MM.1S (cell line): ENCODE measurements at regions not wholly inside any gene's neighbourhood (a gene's known extent, or its start where the extent isn't known, plus 50 kb on each side); places are given as distances from the start of the nearest gene placed in this dataset.

Experiments
- DNase-seq: peaks from one replicate; pipeline ENCODE4 v3.0.0-alpha.2; 2015
- H2AFZ ChIP-seq: fragments of 300-600 bp; sonication (generic); 2 replicates; pipeline ENCODE4 v1.6.0; 2016; ENCODE audit warnings: antibody characterized with exemption, low read length
- H3F3A ChIP-seq: fragments of 300-600 bp; sonication (generic); 2 replicates; pipeline ENCODE4 v1.6.1; 2016; ENCODE audit warnings: mild to moderate bottlenecking, antibody characterized with exemption, low read length, moderate library complexity, mixed read lengths; ENCODE audit not compliant: insufficient read depth
- H3K27ac ChIP-seq: fragments of 300-600 bp; sonication (generic); 2 replicates; pipeline ENCODE4 v1.5.1; 2016; ENCODE audit warnings: mild to moderate bottlenecking, low read length
- H3K27me3 ChIP-seq: fragments of 300-600 bp; sonication (generic); replicated peaks from 2 replicates; pipeline ENCODE4 v1.6.0; 2016; ENCODE audit warnings: low read length; ENCODE audit not compliant: insufficient read depth
- H3K36me3 ChIP-seq: fragments of 300-600 bp; sonication (generic); replicated peaks from 2 replicates; pipeline ENCODE4 v1.6.1; 2016; ENCODE audit warnings: mild to moderate bottlenecking, low read length, mixed read lengths; ENCODE audit not compliant: insufficient read depth
- H3K4me1 ChIP-seq: fragments of 300-600 bp; sonication (generic); 2 replicates; pipeline ENCODE4 v1.6.1; 2016; ENCODE audit warnings: low read length, mixed read lengths
- H3K4me2 ChIP-seq: fragments of 300-600 bp; sonication (generic); 2 replicates; pipeline ENCODE4 v1.6.0; 2016; ENCODE audit warnings: low read depth, low read length
- H3K4me3 ChIP-seq: fragments of 300-600 bp; sonication (generic); 2 replicates; pipeline ENCODE4 v1.5.1; 2016; ENCODE audit warnings: low read length, mixed read lengths
- H3K79me2 ChIP-seq: fragments of 300-600 bp; sonication (generic); 2 replicates; pipeline ENCODE4 v1.6.1; 2016; ENCODE audit warnings: mixed run types, low read length, mixed read lengths
- H3K9ac ChIP-seq: fragments of 300-600 bp; sonication (generic); 2 replicates; pipeline ENCODE4 v1.6.1; 2016; ENCODE audit warnings: low read length, mixed read lengths
- H3K9me2 ChIP-seq: fragments of 300-600 bp; sonication (generic); replicated peaks from 2 replicates; pipeline ENCODE4 v1.6.1; 2016; ENCODE audit warnings: mild to moderate bottlenecking, low read length, mixed read lengths; ENCODE audit not compliant: insufficient read depth
- H3K9me3 ChIP-seq: fragments of 300-600 bp; sonication (generic); replicated peaks from 2 replicates; pipeline ENCODE4 v1.6.1; 2016; ENCODE audit warnings: mild to moderate bottlenecking, low read length, mixed read lengths; ENCODE audit not compliant: insufficient read depth
- H4K20me1 ChIP-seq: fragments of 300-600 bp; sonication (generic); 2 replicates; pipeline ENCODE4 v1.6.1; 2016; ENCODE audit warnings: mild to moderate bottlenecking, low read length, moderate library complexity, mixed read lengths; ENCODE audit not compliant: insufficient read depth
- EZH2 ChIP-seq: fragments of 300-600 bp; sonication (generic); optimal IDR thresholded peaks from 2 replicates; pipeline ENCODE3; 2017; ENCODE audit warnings: low read depth, mild to moderate bottlenecking, antibody characterized with exemption, low read length, mixed read lengths
- EZH2phosphoT487 ChIP-seq: fragments of 300-600 bp; sonication (generic); IDR thresholded peaks from 2 replicates; pipeline ENCODE4 v1.6.1; 2018; ENCODE audit warnings: antibody characterized with exemption, low read length
- TF ChIP-seq, protein P1 (sequence below): fragments of 300-600 bp; sonication (generic); IDR thresholded peaks from 2 replicates; pipeline ENCODE4 v1.5.1; 2016; ENCODE audit warnings: antibody characterized with exemption, low read length, mixed read lengths

GRCh38 chr4:24044610-24045589 lies 155.1 kb upstream of the PPARGC1A start:
- Histone ChIP-seq H3K36me3 (no peaks in the 10 kb centered on the region), H3K9me3 (no peaks in the 10 kb centered on the region), H3K27ac (no peak overlapping the region), H3K4me2 (no peak overlapping the region), H3K9me2 (no peaks in the 10 kb centered on the region), H3F3A (no peaks in the 10 kb centered on the region), H3K79me2 (no peaks in the 10 kb centered on the region), H4K20me1 (no peaks in the 10 kb centered on the region), H3K9ac (no peak overlapping the region), H3K4me3 (no peak overlapping the region), H2AFZ (no peak overlapping the region), H3K4me1 (no peaks in the 10 kb centered on the region), H3K27me3 (no peaks in the 10 kb centered on the region)
- DNase-seq = no peak
- no peak for TF ChIP-seq EZH2
- TF ChIP-seq, protein P1, sequence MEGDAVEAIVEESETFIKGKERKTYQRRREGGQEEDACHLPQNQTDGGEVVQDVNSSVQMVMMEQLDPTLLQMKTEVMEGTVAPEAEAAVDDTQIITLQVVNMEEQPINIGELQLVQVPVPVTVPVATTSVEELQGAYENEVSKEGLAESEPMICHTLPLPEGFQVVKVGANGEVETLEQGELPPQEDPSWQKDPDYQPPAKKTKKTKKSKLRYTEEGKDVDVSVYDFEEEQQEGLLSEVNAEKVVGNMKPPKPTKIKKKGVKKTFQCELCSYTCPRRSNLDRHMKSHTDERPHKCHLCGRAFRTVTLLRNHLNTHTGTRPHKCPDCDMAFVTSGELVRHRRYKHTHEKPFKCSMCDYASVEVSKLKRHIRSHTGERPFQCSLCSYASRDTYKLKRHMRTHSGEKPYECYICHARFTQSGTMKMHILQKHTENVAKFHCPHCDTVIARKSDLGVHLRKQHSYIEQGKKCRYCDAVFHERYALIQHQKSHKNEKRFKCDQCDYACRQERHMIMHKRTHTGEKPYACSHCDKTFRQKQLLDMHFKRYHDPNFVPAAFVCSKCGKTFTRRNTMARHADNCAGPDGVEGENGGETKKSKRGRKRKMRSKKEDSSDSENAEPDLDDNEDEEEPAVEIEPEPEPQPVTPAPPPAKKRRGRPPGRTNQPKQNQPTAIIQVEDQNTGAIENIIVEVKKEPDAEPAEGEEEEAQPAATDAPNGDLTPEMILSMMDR = no peak
- no peak for TF ChIP-seq EZH2phosphoT487

DNA sequence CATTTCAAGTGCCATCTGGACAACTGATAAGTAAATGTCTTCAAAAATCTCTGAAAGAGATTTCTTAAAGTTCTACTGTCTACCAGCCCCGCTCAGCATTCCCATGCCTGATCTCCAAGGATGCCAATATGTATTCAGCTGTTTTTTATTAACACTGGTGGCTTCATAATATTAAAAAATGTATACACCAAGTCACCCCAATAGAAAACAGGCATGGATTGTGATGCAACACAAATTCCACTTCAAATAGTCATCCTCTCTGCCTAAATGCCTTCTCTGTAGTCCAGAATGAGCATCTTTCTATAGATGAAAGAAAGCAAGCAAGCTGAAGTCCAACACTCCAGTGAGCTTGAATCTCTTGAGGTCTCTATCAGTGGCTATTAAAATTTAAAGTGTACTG lies 152.2 kb upstream of the PPARGC1A start:
- Histone ChIP-seq H4K20me1 (no peaks in the 10 kb centered on the region), H3K4me1 (no peaks in the 10 kb centered on the region), H3K27me3 (no peaks in the 10 kb centered on the region), H3K9ac (no peak overlapping the region), H3K79me2 (no peaks in the 10 kb centered on the region), H3K9me2 (no peaks in the 10 kb centered on the region), H3K9me3 (no peaks in the 10 kb centered on the region), H3K36me3 (no peaks in the 10 kb centered on the region), H3K4me3 (no peak overlapping the region), H3K27ac (no peak overlapping the region), H3F3A (no peaks in the 10 kb centered on the region), H3K4me2 (no peak overlapping the region), H2AFZ (no peak overlapping the region)
- TF ChIP-seq EZH2 = no peak
- no peak for TF ChIP-seq EZH2phosphoT487
- TF ChIP-seq, protein P1 = no peak
- no peak for DNase-seq

- Histone ChIP-seq H3K4me1 (no peaks in the 10 kb centered on the region), H3K9ac (no peak overlapping the region), H3K27ac (no peak overlapping the region), H3K27me3 (no peaks in the 10 kb centered on the region), H4K20me1 (no peaks in the 10 kb centered on the region), H3K4me2 (no peak overlapping the region), H2AFZ (no peak overlapping the region), H3K4me3 (no peak overlapping the region), H3K9me2 (no peaks in the 10 kb centered on the region), H3K9me3 (no peaks in the 10 kb centered on the region), H3K36me3 (no peaks in the 10 kb centered on the region), H3F3A (no peaks in the 10 kb centered on the region), H3K79me2 (no peaks in the 10 kb centered on the region)
- no peak for DNase-seq
- no peak for TF ChIP-seq EZH2
- TF ChIP-seq, protein P1 = no peak
- no peak for TF ChIP-seq EZH2phosphoT487
Observed at GRCh38 chr4:24040811-24041210, 151.0 kb upstream of the PPARGC1A start.
